Esophagus mucosa (tissue), 1 donor: ENCODE measurements at regions not wholly inside any gene's neighbourhood (a gene's known extent, or its start where the extent isn't known, plus 50 kb on each side); places are given as distances from the start of the nearest gene placed in this dataset.
A peak's percentile ranks its signal among the peaks of the same experiment; 100 is the strongest.
"Not testable (repeated sequence)": the region's sequence is repeated elsewhere in the genome, so short reads cannot be mapped to it uniquely, and the experiment has no call there.

Experiments
- ATAC-seq: fragments of 200-7000 bp; cut with Tn5 transposase; one replicate; pipeline ENCODE4 v1.9.1; 2020
- donor health status: DM: yes; HTN: yes; CAD: no.

- ATAC-seq = no peak
Measured at GRCh38 chr1:244301595-244302130, 150.0 kb downstream of the ADSS2 start.

GRCh38 chr1:244302876-244303609 is 148.7 kb downstream of the ADSS2 start:
- ATAC-seq = peak; percentile 76

GRCh38 chr1:244303610-244303969 is 148.1 kb downstream of the ADSS2 start:
- ATAC-seq = no peak

GRCh38 chr1:244304156-244304555 is 147.6 kb downstream of the ADSS2 start:
- ATAC-seq = peak; percentile 86

- ATAC-seq = no peak
Measured at GRCh38 chr1:244304656-244305055, 147.1 kb downstream of the ADSS2 start.

- no peak for ATAC-seq
Measured at GRCh38 chr1:244305776-244306341, 145.8 kb downstream of the ADSS2 start.

GRCh38 chr1:244306544-244306943 is 145.2 kb downstream of the ADSS2 start:
- ATAC-seq = no peak

- not testable (repeated sequence) for ATAC-seq
Measured at GRCh38 chr1:244309191-244309590, 142.5 kb downstream of the ADSS2 start.

GRCh38 chr1:244311784-244312532 is 139.8 kb downstream of the ADSS2 start:
- peak; percentile 39 for ATAC-seq

- ATAC-seq = no peak
Measured at GRCh38 chr1:244313346-244313745, 138.4 kb downstream of the ADSS2 start.

GRCh38 chr1:244314921-244315559 is 136.7 kb downstream of the ADSS2 start:
- no peak for ATAC-seq

- ATAC-seq = no peak
Measured at GRCh38 chr1:244315996-244316395, 135.7 kb downstream of the ADSS2 start.

GRCh38 chr1:244316407-244316806 is 135.3 kb downstream of the ADSS2 start:
- no peak for ATAC-seq

GRCh38 chr1:244316986-244317655 is 134.6 kb downstream of the ADSS2 start:
- ATAC-seq = no peak

GRCh38 chr1:244318078-244318477 is 133.6 kb downstream of the ADSS2 start:
- no peak for ATAC-seq

GRCh38 chr1:244318512-244318911 is 133.2 kb downstream of the ADSS2 start:
- no peak for ATAC-seq

- peak; percentile 64 for ATAC-seq
Measured at GRCh38 chr1:244319283-244320132, 132.2 kb downstream of the ADSS2 start.

- ATAC-seq = no peak
Measured at GRCh38 chr1:244322181-244322580, 129.5 kb downstream of the ADSS2 start.

- peak; percentile 90 for ATAC-seq
Measured at GRCh38 chr1:244322791-244323521, 128.8 kb downstream of the ADSS2 start.

- ATAC-seq = no peak
Measured at GRCh38 chr1:244324176-244324883, 127.4 kb downstream of the ADSS2 start.
